HUES64 (cell line): ENCODE measurements at regions not wholly inside any gene's neighbourhood (a gene's known extent, or its start where the extent isn't known, plus 50 kb on each side); places are given as distances from the start of the nearest gene placed in this dataset.

ENCODE experiments used
- H3K27ac ChIP-seq: 2 replicates; pipeline ENCODE4 v1.7.0; 2013; ENCODE audit warnings: low read depth, low read length, inconsistent platforms
- H3K27me3 ChIP-seq: 2 replicates; pipeline ENCODE4 v1.6.1; 2013; ENCODE audit warnings: mild to moderate bottlenecking, low read length; ENCODE audit not compliant: insufficient read depth
- H3K36me3 ChIP-seq: 2 replicates; pipeline ENCODE4 v1.6.1; 2013; ENCODE audit warnings: mild to moderate bottlenecking, low read length; ENCODE audit not compliant: insufficient read depth
- H3K4me1 ChIP-seq: 2 replicates; pipeline ENCODE4 v1.6.1; 2013; ENCODE audit warnings: mild to moderate bottlenecking, low read length, moderate library complexity; ENCODE audit not compliant: insufficient read depth
- H3K4me3 ChIP-seq: 2 replicates; pipeline ENCODE4 v1.5.1; 2013; ENCODE audit warnings: mild to moderate bottlenecking, low read length, moderate library complexity
- H3K9ac ChIP-seq: 2 replicates; pipeline ENCODE4 v1.6.1; 2013; ENCODE audit warnings: mild to moderate bottlenecking, low read depth, low read length
- H3K9me3 ChIP-seq: 2 replicates; pipeline ENCODE4 v1.6.1; 2013; ENCODE audit warnings: low read depth, low read length; ENCODE audit not compliant: insufficient read depth
- WGBS: fragments of 150-250, 120-280 bp; methylation state at CpG from one replicate; pipeline ENCODE4 v1.1.7; 2013; ENCODE audit warnings: missing lambda C conversion rate; 5-methylcytosine and 5-hydroxymethylcytosine counted together

DNA sequence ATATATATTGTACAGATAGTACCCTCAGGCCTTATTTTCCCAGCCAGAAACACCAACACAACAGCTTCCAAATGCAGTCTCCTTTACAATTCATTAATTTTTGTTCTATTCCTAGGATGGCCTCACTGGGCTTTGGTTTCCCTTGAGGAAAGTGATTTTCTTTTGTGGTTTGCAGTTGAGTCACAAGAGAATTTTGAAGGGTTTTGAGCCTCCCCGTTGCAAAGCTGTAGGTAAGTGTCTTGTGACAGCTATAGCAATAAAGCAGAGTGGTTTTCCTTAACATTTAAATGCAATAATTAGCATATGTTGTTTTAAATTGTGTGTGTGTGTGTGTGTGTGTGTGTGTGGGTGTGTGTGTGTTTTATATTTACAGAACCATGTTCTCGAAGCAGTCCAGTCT lies 54.1 kb upstream of the WDR17 start:
- Histone ChIP-seq H3K9ac (no peak overlapping the region), H3K9me3 (no peaks in the 10 kb centered on the region), H3K27ac (no peak overlapping the region), H3K27me3 (no peaks in the 10 kb centered on the region), H3K4me1 (no peaks in the 10 kb centered on the region), H3K36me3 (no peaks in the 10 kb centered on the region), H3K4me3 (no peak overlapping the region)
- WGBS, result 89% methylated on average over 2 of the region's 2 CpGs

DNA sequence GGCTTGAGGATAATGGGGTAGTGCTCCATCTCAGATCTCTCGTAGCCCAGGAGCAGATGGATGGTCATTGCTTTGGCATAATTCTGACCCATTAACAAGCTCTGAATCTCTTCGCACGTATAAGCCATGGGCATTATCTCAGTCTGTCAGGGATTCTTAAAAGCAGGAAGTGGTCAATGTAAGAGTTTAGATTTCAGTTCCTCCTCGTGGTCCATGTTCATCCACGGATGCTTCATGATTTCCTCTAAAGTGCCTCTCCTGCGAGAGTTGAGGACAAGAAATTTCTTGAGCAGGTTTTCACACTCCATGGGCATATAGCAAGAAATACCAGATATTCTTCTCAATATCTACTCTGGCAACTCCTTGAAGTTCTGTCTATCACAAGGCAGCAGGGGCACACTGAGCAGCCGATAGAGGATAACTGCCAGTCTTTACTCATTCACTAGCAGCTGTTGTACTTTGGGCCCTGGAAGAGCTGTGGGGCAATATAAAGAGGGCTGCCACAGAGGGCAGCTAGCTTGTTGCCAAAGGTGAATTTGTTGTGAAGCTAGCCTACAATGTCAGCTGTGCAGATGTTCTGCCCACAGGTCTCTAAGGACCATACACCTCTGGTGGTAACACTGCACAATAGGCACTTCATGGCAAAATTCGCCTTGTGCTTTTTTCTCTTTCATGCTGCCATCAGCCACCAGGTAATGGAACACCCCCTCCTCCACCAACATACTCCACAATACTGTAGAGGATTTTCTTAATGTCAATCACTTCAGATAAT lies 52.0 kb upstream of the WDR17 start:
- no peaks in the 10 kb centered on the region for H3K9me3 ChIP-seq
- no peak overlapping the region for H3K27ac ChIP-seq
- H3K27me3 ChIP-seq, result no peaks in the 10 kb centered on the region
- H3K36me3 ChIP-seq, result no peaks in the 10 kb centered on the region
- H3K4me1 ChIP-seq, result no peaks in the 10 kb centered on the region
- H3K9ac ChIP-seq, result no peak overlapping the region
- H3K4me3 ChIP-seq, result no peak overlapping the region
- WGBS, result 94% methylated on average over 8 of the region's 8 CpGs

DNA sequence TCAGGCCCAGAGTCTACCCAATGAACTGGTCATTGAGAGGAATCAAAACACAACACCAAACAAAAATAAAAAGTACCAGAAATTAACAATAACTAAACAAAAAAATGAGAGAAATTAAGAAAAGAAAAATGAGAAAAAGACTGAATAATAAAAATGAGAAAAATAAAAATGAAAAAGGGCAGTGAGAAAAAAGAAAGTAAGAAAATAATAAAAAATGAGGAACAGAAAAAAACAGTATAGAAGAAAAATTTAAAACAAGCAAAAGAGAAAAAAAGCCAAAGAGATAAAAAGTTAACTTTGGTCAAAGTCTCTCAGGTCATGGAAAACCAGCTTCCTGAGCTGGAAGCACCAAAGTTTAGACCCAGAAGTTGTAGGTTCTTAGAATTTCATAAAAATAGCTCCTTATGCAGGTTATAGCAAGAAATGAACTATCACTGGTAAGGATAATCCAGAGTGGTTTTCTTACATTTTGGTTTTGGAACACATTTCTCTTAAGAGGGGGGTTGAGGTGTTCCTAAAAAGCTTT lies 51.0 kb upstream of the WDR17 start:
- Histone ChIP-seq H3K27me3 (no peaks in the 10 kb centered on the region), H3K4me1 (no peaks in the 10 kb centered on the region), H3K4me3 (no peak overlapping the region), H3K9ac (no peak overlapping the region), H3K36me3 (no peaks in the 10 kb centered on the region), H3K9me3 (no peaks in the 10 kb centered on the region), H3K27ac (no peak overlapping the region)
